DOHH2 (cell line): ENCODE measurements at regions not wholly inside any gene's neighbourhood (a gene's known extent, or its start where the extent isn't known, plus 50 kb on each side); places are given as distances from the start of the nearest gene placed in this dataset.

ENCODE experiments used
- H3F3A ChIP-seq: fragments of 200-600 bp; sonication (generic), shearing (Covaris generic); 2 replicates; pipeline ENCODE4 v1.6.0; 2016; ENCODE audit warnings: antibody characterized with exemption, mild to moderate bottlenecking; ENCODE audit not compliant: control insufficient read depth, insufficient read depth
- H3K27ac ChIP-seq: fragments of 200-600 bp; sonication (generic); 2 replicates; pipeline ENCODE4 v1.5.1; 2014; ENCODE audit warnings: low read depth, mild to moderate bottlenecking, low read length, moderate library complexity
- H3K27me3 ChIP-seq: fragments of 200-600 bp; sonication (generic); 2 replicates; pipeline ENCODE4 v1.6.1; 2014; ENCODE audit warnings: mild to moderate bottlenecking, low read length, mixed read lengths; ENCODE audit not compliant: control insufficient read depth
- H3K36me3 ChIP-seq: fragments of 200-600 bp; sonication (generic); 2 replicates; pipeline ENCODE4 v1.6.1; 2014; ENCODE audit warnings: mild to moderate bottlenecking, low read length, moderate library complexity, mixed read lengths; ENCODE audit not compliant: control insufficient read depth
- H3K4me1 ChIP-seq: fragments of 200-600 bp; sonication (generic); 2 replicates; pipeline ENCODE4 v1.6.1; 2014; ENCODE audit warnings: mild to moderate bottlenecking, low read length, mixed read lengths; ENCODE audit not compliant: control insufficient read depth
- H3K4me2 ChIP-seq: fragments of 200-600 bp; sonication (generic); 2 replicates; pipeline ENCODE4 v1.6.0; 2014; ENCODE audit warnings: mild to moderate bottlenecking, low read length, moderate library complexity
- H3K4me3 ChIP-seq: fragments of 200-600 bp; sonication (generic); 2 replicates; pipeline ENCODE4 v1.5.1; 2014; ENCODE audit warnings: mild to moderate bottlenecking, low read length, mixed read lengths
- H3K79me2 ChIP-seq: fragments of 200-600 bp; sonication (generic); 2 replicates; pipeline ENCODE4 v1.6.1; 2014; ENCODE audit warnings: mild to moderate bottlenecking, low read length, mixed read lengths; ENCODE audit not compliant: control insufficient read depth
- H3K9me2 ChIP-seq: fragments of 200-600 bp; sonication (generic); replicated peaks from 2 replicates; pipeline ENCODE4 v1.6.1; 2014; ENCODE audit warnings: mild to moderate bottlenecking, low read length, mixed read lengths; ENCODE audit not compliant: control insufficient read depth
- H3K9me3 ChIP-seq: fragments of 200-600 bp; sonication (generic); 2 replicates; pipeline ENCODE4 v1.6.1; 2014; ENCODE audit warnings: antibody characterized with exemption, low read length, mixed read lengths; ENCODE audit not compliant: control insufficient read depth, insufficient read depth
- H4K20me1 ChIP-seq: fragments of 200-600 bp; sonication (generic); 2 replicates; pipeline ENCODE4 v1.6.0; 2014; ENCODE audit warnings: low read depth, mild to moderate bottlenecking, antibody characterized with exemption, low read length, moderate library complexity; ENCODE audit not compliant: control insufficient read depth, insufficient read depth
- CTCF ChIP-seq: fragments of 200-600 bp; sonication (generic); IDR thresholded peaks from one replicate; pipeline ENCODE4 v1.5.1; 2014; ENCODE audit warnings: antibody characterized with exemption, mild to moderate bottlenecking, low read depth, low read length; ENCODE audit not compliant: poor library complexity, severe bottlenecking
- EZH2phosphoT487 ChIP-seq: fragments of 200-600 bp; sonication (generic); IDR thresholded peaks from 2 replicates; pipeline ENCODE4 v1.6.1; 2017; ENCODE audit warnings: borderline replicate concordance, mild to moderate bottlenecking, antibody characterized with exemption, low read length, moderate library complexity, mixed read lengths

GRCh38 chr18:57954935-57955334 is 89.1 kb upstream of the NEDD4L start:
- H3K36me3 ChIP-seq: no peaks in the 10 kb centered on the region
- no peaks in the 10 kb centered on the region for H3K9me3 ChIP-seq
- H3F3A ChIP-seq: no peaks in the 10 kb centered on the region
- no peaks in the 10 kb centered on the region for H3K79me2 ChIP-seq
- no peaks in the 10 kb centered on the region for H4K20me1 ChIP-seq
- 0 out of 2 replicates have a peak, but pooled peaks cover 3% of the 10 kb centered on the region for H3K27me3 ChIP-seq
- H3K4me1 ChIP-seq: peaks cover 29% of the 10 kb centered on the region
- H3K4me2 ChIP-seq: no peak overlapping the region
- TF ChIP-seq EZH2phosphoT487 (no peak), CTCF (no peak)
- H3K9me2 ChIP-seq: no peaks in the 10 kb centered on the region
- no peak overlapping the region for H3K4me3 ChIP-seq
- no peak overlapping the region for H3K27ac ChIP-seq

- Histone ChIP-seq H3K9me3 (no peaks in the 10 kb centered on the region), H3K36me3 (no peaks in the 10 kb centered on the region), H3K4me3 (no peak overlapping the region), H3K27me3 (0 out of 2 replicates have a peak, but pooled peaks cover 3% of the 10 kb centered on the region), H3K27ac (no peak overlapping the region), H3F3A (no peaks in the 10 kb centered on the region), H3K79me2 (no peaks in the 10 kb centered on the region), H3K9me2 (no peaks in the 10 kb centered on the region), H3K4me2 (no peak overlapping the region), H4K20me1 (no peaks in the 10 kb centered on the region), H3K4me1 (peaks cover 22% of the 10 kb centered on the region)
- no peak for TF ChIP-seq CTCF
- no peak for TF ChIP-seq EZH2phosphoT487
Measured at GRCh38 chr18:57953883-57954282, 90.1 kb upstream of the NEDD4L start.

- Histone ChIP-seq H3K4me2 (no peak overlapping the region), H3K9me2 (no peaks in the 10 kb centered on the region), H3F3A (no peaks in the 10 kb centered on the region), H3K4me3 (no peak overlapping the region), H3K4me1 (peaks cover 22% of the 10 kb centered on the region), H3K79me2 (no peaks in the 10 kb centered on the region), H4K20me1 (no peaks in the 10 kb centered on the region), H3K27ac (no peak overlapping the region), H3K36me3 (no peaks in the 10 kb centered on the region), H3K9me3 (no peaks in the 10 kb centered on the region), H3K27me3 (0 out of 2 replicates have a peak, but pooled peaks cover 3% of the 10 kb centered on the region)
- TF ChIP-seq EZH2phosphoT487: no peak
- no peak for TF ChIP-seq CTCF
Measured at GRCh38 chr18:57951999-57952774, 91.8 kb upstream of the NEDD4L start.
